GM21390 (cell line): ENCODE measurements at regions not wholly inside any gene's neighbourhood (a gene's known extent, or its start where the extent isn't known, plus 50 kb on each side); places are given as distances from the start of the nearest gene placed in this dataset.

ENCODE experiments used
- ATAC-seq: cut with Tn5 transposase; IDR thresholded peaks from one replicate; pipeline ENCODE4 v1.9.1; 2021; ENCODE audit not compliant: unreplicated experiment

- ATAC-seq: no peak
These were observed 69.0 kb upstream of the CD93 start for GRCh38 chr20:23155141-23155590.

- no peak for ATAC-seq
These were observed 67.7 kb upstream of the CD93 start for GRCh38 chr20:23153696-23154341.

- ATAC-seq: no peak
These were observed 66.8 kb upstream of the CD93 start for GRCh38 chr20:23152902-23153301.

- no peak for ATAC-seq
These were observed 66.3 kb upstream of the CD93 start for GRCh38 chr20:23152308-23152892.

- no peak for ATAC-seq
These were observed 65.8 kb upstream of the CD93 start for GRCh38 chr20:23151885-23152284.

- no peak for ATAC-seq
These were observed 65.0 kb upstream of the CD93 start for GRCh38 chr20:23151008-23151703.

- ATAC-seq: no peak
These were observed 64.3 kb upstream of the CD93 start for GRCh38 chr20:23150304-23151007.

- no peak for ATAC-seq
These were observed 63.6 kb upstream of the CD93 start for GRCh38 chr20:23149623-23150279.

- ATAC-seq: no peak
These were observed 62.8 kb upstream of the CD93 start for GRCh38 chr20:23148731-23149570.

GRCh38 chr20:23147964-23148730, 62.0 kb upstream of the CD93 start:
- no peak for ATAC-seq

GRCh38 chr20:23147647-23147963, 61.5 kb upstream of the CD93 start:
- no peak for ATAC-seq

- ATAC-seq: no peak
These were observed 60.9 kb upstream of the CD93 start for GRCh38 chr20:23146857-23147637.

- no peak for ATAC-seq
These were observed 60.1 kb upstream of the CD93 start for GRCh38 chr20:23146181-23146580.

GRCh38 chr20:23145281-23145700, 59.2 kb upstream of the CD93 start:
- ATAC-seq: no peak

GRCh38 chr20:23144856-23145255, 58.7 kb upstream of the CD93 start:
- no peak for ATAC-seq

GRCh38 chr20:23143986-23144690, 58.0 kb upstream of the CD93 start:
- no peak for ATAC-seq

GRCh38 chr20:23143098-23143497, 57.0 kb upstream of the CD93 start:
- no peak for ATAC-seq
